Hematopoietic multipotent progenitor cell treated with erythropoietin and hydrocortisone succinate and interleukin-3 and kit ligand, for 6 days (in vitro differentiated cells): ENCODE measurements at regions not wholly inside any gene's neighbourhood (a gene's known extent, or its start where the extent isn't known, plus 50 kb on each side); places are given as distances from the start of the nearest gene placed in this dataset.

ENCODE experiments used
- DNase-seq: peaks from one replicate; pipeline ENCODE4 v3.0.0-alpha.2; 2015

GRCh38 chr6:54991761-54992330 lies 145.3 kb downstream of the FAM83B start:
- DNase-seq: no peak

DNA sequence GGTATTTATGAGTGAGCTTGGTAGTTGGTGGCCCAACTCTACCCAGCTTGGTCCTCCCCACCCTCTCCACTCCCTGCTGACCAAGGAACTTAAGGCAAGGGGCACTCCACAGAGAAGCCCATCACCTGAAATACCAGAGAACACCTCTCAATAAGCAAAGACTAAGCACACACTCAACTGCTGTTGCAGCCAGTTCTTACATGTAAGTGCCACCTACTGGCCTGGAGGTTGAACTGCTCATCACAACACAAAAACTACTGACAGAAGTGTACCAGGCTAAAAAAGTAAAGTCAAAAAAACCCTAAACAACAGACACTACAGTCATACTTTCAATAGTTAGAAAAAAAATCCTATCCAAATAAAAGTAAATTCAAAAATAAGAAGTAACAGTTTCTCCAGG lies 146.2 kb downstream of the FAM83B start:
- DNase-seq: peak; percentile 31

GRCh38 chr6:54993294-54993693 lies 146.7 kb downstream of the FAM83B start:
- DNase-seq: no peak

DNA sequence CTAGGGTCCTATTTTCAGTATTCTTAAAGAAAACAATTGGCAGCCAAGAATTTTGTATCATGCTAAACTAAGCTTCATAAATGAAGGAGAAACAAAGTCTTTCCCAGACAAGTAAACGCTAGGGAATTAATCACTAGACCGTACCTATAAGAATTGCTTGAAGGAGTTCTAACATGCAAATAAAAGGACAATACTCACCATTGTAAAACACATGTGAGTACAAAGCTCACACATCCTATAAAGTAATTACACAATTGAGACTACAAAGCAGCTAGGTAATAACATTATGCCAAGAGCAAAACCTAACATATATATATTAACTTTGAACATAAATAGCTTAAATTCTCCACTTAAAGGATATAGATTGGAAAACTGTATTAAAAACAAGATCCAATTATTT lies 147.4 kb downstream of the FAM83B start:
- DNase-seq: no peak

DNA sequence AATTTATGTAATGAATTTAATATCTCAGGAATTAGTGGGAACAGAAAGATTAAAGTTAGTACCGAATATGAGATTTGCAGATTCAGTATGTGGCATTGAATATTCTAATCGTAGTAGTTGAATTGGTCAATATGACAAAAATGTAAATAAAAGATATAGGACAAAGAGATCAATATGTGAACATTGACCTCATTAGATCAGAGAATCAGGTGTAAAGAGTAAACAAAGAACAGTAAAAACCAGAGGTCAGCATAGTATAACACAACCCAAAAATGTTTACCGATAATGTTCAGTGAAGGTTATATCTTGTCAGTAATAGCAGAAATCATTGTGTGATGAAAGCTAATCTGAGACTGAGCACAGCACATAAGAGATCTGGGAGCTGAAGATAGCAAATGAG lies 152.0 kb downstream of the FAM83B start:
- no peak for DNase-seq

- peak; percentile 52 for DNase-seq
Measured at GRCh38 chr6:55003719-55004430, 157.3 kb downstream of the FAM83B start.

DNA sequence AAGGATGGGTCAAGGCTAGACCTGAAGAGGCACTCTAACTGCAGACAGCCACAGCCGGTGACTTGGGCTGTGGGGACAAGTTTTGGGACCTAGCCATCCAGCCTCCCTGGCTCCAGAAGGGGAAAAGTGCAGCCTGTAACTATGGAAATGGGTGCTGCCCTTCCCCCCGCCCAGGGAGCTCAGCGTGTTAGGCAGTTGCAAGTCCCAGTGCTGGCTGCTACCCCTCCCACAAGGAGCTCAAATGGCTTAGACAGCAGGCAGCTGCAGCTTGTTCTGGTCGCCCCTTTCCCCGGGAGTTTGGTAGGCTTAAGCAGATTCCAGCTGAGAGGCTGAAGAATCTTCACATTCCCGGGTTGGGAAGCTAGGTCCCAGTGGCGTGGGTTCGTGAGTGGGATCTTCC lies 162.6 kb downstream of the FAM83B start:
- no peak for DNase-seq

DNA sequence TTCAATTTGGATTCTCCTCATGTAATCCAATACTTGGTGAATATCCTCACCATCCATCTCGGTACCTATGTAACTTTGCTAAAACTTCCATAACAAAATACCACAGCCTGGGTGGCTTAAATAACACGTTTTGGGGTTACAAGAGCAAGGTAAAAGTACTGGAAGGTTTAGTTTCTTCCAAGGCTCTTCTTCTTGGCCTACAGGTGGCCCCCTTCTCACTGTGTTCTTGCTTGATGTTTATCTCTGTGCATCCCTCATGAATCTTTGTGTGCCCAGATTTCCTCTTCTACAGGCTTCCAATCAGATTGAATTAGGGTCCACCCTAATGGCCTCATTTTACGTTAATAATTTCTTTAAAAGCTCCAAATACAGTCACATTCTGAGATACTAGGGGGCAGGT lies 163.3 kb upstream of the HCRTR2 start:
- no peak for DNase-seq

DNA sequence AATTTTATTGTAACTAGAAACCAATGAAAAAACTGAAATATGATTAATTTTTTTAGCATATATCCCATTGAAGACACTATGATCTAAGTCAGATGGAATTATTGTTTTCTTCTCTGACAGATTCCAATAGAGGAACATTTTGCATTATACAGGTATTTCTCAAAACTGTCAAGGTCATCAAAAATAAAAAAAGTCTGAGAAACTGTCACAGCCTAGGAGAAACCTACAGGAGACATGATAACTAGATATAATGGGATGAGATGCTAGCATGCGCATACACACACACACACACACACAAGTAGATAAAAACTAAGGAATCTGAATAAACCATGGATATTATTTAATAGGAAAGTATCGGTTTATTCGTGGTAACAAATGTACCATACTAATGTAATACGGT lies 161.9 kb upstream of the HCRTR2 start:
- no peak for DNase-seq

GRCh38 chr6:55014321-55015088 lies 159.8 kb upstream of the HCRTR2 start:
- no peak for DNase-seq

- DNase-seq: no peak
Measured at GRCh38 chr6:55016261-55016660, 158.1 kb upstream of the HCRTR2 start.

- DNase-seq: no peak
Measured at GRCh38 chr6:55017555-55018300, 156.6 kb upstream of the HCRTR2 start.

DNA sequence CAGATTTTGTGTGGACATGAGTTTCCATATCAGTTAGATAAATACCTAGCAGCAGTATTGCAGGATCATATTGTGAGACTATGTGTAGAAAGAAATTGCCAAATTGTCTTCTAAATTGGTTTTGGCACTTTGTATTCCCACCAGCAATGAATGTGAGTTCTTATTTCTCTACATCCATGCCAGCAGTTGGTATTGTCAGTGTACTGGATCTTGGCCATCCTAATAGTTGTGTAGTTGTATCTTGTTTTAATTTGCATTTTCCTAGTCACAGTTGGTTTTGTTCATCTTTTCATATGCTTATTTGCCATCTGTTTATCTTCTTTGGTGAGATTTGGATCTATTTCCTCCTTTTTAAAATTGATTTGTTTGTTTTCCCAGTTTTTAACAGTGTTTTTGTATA lies 154.7 kb upstream of the HCRTR2 start:
- DNase-seq: no peak

DNA sequence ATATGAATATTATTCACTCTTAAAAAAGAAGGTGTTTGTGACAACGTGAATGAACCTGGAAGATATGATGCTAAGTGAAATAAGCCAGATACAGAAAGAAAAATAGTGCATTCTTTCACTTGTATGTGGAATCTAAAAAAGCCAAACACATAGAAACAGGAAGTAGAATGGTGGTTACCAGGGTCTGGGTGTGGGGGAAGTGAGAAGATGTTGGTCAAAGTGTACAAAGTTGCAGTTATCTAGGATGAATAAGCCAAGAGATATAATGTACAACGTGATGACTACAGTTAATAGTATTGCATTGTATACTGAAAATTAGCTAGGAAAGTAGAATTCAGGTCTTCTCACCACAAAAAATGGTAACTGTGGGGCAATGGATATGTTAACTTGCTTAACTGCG lies 151.1 kb upstream of the HCRTR2 start:
- peak; percentile 47 for DNase-seq

DNA sequence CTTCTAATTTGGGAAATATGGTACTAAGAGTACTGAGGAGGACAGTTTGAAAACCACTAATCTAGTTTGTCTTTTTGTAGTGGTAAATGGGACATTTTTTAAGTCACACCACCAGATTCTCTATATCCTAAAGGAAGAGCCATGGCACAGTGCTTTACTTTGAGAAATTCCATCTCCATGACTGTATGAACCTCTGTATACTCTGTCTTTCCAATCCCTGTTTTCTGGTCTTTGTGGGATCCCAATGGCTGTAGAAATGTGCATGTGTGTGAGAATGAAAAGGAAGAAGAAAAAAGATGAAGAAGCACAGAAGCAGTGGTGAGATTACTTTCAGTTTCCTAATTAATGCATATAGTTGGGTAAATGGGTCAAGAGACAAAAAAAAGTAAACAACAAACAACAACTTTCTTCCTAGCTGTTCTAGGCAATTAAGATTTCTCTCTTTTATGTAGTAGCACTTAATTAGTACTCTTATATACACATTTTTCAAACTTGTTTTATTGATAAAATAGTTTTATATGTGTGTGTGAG lies 141.2 kb upstream of the HCRTR2 start:
- no peak for DNase-seq

DNA sequence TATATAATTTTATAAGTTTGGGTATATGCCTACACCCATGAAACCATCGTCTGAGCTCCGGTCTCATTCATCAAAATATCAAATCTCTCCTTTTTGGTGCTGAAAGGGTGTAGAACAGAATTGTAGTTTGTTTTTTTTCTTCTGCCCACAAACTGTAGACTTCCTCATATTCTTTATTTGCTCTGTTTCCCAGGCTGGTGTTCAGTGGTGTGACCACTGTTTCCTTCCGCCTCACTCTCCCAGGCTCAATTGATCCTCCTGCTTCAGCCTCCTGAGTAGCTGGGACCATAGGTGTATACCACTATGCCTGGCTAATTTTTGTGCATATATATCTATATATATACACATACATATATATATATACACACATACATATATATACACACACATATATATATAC lies 139.6 kb upstream of the HCRTR2 start:
- peak; percentile 35 for DNase-seq

- no peak for DNase-seq
Measured at GRCh38 chr6:55040102-55040848, 134.0 kb upstream of the HCRTR2 start.

- peak; percentile 27 for DNase-seq
Measured at GRCh38 chr6:55046869-55047422, 127.4 kb upstream of the HCRTR2 start.

DNA sequence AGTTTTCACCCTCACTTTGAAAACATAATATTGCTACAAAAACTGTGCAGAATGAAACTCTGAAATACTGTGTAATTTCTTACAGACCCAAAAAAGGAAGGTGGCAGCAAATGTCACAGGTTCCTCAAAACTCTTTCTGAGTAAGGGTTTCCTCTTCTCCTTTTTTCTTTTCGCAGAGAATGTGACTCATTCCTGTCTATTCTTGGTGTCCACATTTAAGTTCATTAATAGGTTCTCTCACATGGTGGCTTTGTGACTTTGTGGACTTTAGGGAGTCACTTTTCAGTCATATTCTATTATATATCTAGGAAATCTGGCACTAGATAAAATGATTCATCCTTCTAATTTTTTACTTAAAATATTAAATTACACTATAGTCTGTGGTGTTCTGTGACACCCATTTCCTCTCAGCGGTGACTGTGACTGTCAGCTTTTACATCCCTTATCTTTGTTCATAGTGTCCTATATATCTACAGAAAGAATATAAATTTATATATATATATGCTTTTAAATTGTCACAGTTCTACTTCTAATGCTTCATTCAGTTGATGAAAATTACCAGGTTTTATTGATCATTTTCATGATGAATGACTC lies 126.8 kb upstream of the HCRTR2 start:
- peak; percentile 50 for DNase-seq

- no peak for DNase-seq
Measured at GRCh38 chr6:55049866-55050265, 124.4 kb upstream of the HCRTR2 start.

DNA sequence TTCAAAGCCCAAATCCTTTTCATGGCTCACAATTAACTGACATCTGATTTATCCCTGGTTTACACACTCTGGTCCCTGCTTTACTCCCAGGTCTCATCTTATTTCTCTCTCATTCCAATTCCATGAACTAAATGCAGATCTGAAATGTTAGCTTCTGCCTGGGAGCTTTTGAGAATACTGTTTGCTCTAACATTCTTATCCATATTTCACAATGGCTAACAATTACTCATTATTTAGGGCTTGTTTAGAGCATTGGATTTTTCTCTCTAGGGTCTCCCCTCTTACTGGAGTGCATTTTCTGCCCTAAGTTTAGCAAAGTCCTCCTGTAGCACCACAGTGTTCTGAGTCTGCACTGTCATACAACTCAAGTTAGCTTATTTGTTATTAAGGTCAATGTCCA lies 121.5 kb upstream of the HCRTR2 start:
- DNase-seq: no peak

DNA sequence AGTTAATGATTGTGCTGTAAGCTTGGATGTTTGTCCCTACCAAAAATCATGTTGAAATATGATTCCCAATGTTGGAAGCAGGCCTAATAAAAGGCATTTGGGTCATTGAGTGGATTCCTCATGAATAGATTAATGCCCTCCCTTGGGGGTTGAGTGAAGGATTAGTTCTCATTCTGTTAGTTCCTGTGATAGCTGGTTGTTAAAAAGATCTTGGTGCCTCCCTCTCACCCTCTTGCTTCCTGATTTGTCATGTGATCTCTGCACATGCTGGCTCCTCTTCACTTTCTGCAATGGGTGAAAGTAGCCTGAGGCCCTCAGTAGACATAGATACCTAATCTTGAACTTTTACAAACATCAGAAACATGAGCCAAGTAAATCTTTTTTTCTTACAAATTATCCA lies 115.6 kb upstream of the HCRTR2 start:
- no peak for DNase-seq
